A549 (cell line): ENCODE measurements at regions not wholly inside any gene's neighbourhood (a gene's known extent, or its start where the extent isn't known, plus 50 kb on each side); places are given as distances from the start of the nearest gene placed in this dataset.

ENCODE experiments used
- ATAC-seq, 2 experiments: fragments of 200-7000 bp in 1 of 2; fragments of >200 bp in 1 of 2; cut with Nextera tagmentation in 1 of 2; cut with Tn5 transposase in 1 of 2; 3 replicates each; pipeline versions ENCODE4 v1.8.0 to v1.9.1; 2018 to 2020; ENCODE audit warnings: mild to moderate bottlenecking in 1 of 2, moderate library complexity in 1 of 2
- CTCF ChIA-PET: fragments of 300-600 bp; sonication (Branson Sonifier 250); formaldehyde crosslinking; extraction: SDS; loops from one replicate; lab custom pipeline; 2021; ENCODE audit warnings: antibody characterized with exemption, inconsistent platforms; lab: Yijun Ruan, JAX
- POLR2A ChIA-PET: fragments of 350-600 bp; formaldehyde crosslinking; extraction: SDS; loops from one replicate; lab custom pipeline; 2021; ENCODE audit warnings: antibody characterized with exemption, inconsistent platforms; lab: Yijun Ruan, JAX
- DNase-seq, 2 experiments: peaks; one replicate each; pipeline versions ENCODE4 v3.0.0 to v3.0.0-alpha.2; 2011 to 2016; ENCODE audit warnings: low read depth in 1 of 2, low spot score in 1 of 2
- FAIRE-seq: peaks from 2 replicates; lab custom pipeline; 2011; peaks lifted over from hg19 to GRCh38; lab: Jason Lieb, UNC
- H3K27ac ChIP-seq, 2 experiments: fragments of >200 bp; sonication (Bioruptor Twin); formaldehyde crosslinking; 3 replicates each; pipeline ENCODE4 v1.5.1; 2016 to 2017
- H3K4me1 ChIP-seq: fragments of >200 bp; sonication (Bioruptor Twin); formaldehyde crosslinking; 3 replicates; pipeline ENCODE4 v1.6.1; 2016
- H3K4me2 ChIP-seq: fragments of >200 bp; sonication (Bioruptor Twin); formaldehyde crosslinking; 3 replicates; pipeline ENCODE4 v1.6.1; 2016
- H3K4me3 ChIP-seq: fragments of >200 bp; sonication (Bioruptor Twin); formaldehyde crosslinking; 3 replicates; pipeline ENCODE4 v1.5.1; 2016
- H3K9me3 ChIP-seq: fragments of >200 bp; sonication (Bioruptor Twin); formaldehyde crosslinking; 3 replicates; pipeline ENCODE4 v1.6.1; 2016
- CHD4 ChIP-seq: fragments of 200-600 bp; sonication (generic); IDR thresholded peaks from 2 replicates; pipeline ENCODE4 v1.6.1; 2016; ENCODE audit warnings: antibody characterized with exemption, mild to moderate bottlenecking, borderline replicate concordance
- EP300 ChIP-seq, 2 experiments: fragments of >200 bp; sonication (Bioruptor Twin); formaldehyde crosslinking; IDR thresholded peaks; 2 replicates in 1 of 2; 3 replicates in 1 of 2; pipeline ENCODE4 v1.6.1; 2016 to 2017
- FOSL2 ChIP-seq, 2 experiments: fragments of 450-650 bp in 1 of 2; fragments of >200 bp in 1 of 2; sonication (Bioruptor Twin) in 1 of 2; formaldehyde crosslinking; IDR thresholded peaks; 2 replicates each; pipeline versions ENCODE4 v1.5.0 to v1.6.1; 2016 to 2020; ENCODE audit warnings: mild to moderate bottlenecking in 1 of 2, moderate library complexity in 1 of 2
- GATA3 ChIP-seq: IDR thresholded peaks from 2 replicates; pipeline ENCODE4 v1.6.1; 2012; ENCODE audit warnings: borderline replicate concordance
- HDAC2 ChIP-seq: fragments of 200-600 bp; sonication (generic); IDR thresholded peaks from 2 replicates; pipeline ENCODE4 v1.6.1; 2016
- HOXB13 ChIP-seq: fragments of 250-450 bp; sonication (Bioruptor Pico); IDR thresholded peaks from 2 replicates; pipeline ENCODE4 v1.5.0; 2020; ENCODE audit warnings: low read depth, mild to moderate bottlenecking, moderate library complexity
- MAZ ChIP-seq: fragments of 150-350 bp; IDR thresholded peaks from 2 replicates; pipeline ENCODE4 v1.6.1; 2014; ENCODE audit warnings: antibody characterized with exemption, low read depth, low read length, borderline replicate concordance
- MYC ChIP-seq: IDR thresholded peaks from 2 replicates; pipeline ENCODE4 v1.6.1; 2012; ENCODE audit warnings: mild to moderate bottlenecking, inconsistent platforms, low read length, improper control_type of control experiment, borderline replicate concordance
- NPAS2 ChIP-seq: fragments of 250-450 bp; sonication (Bioruptor Pico); IDR thresholded peaks from 2 replicates; pipeline ENCODE4 v1.8.0; 2022; ENCODE audit warnings: mild to moderate bottlenecking, moderate library complexity, borderline replicate concordance
- NR3C1 ChIP-seq: fragments of >200 bp; sonication (Bioruptor Twin); formaldehyde crosslinking; IDR thresholded peaks from 3 replicates; pipeline ENCODE4 v1.6.1; 2017
- POLR2A ChIP-seq: IDR thresholded peaks from 2 replicates; pipeline ENCODE4 v1.6.1; 2012; ENCODE audit warnings: mild to moderate bottlenecking, low read length
- RAD21 ChIP-seq, 2 experiments: fragments of >200 bp in 1 of 2; sonication (Bioruptor Twin) in 1 of 2; formaldehyde crosslinking in 1 of 2; IDR thresholded peaks in 1 of 2; conservative IDR thresholded peaks in 1 of 2; 2 replicates in 1 of 2; 3 replicates in 1 of 2; pipeline ENCODE4 v1.6.1; 2012 to 2018; ENCODE audit warnings: inconsistent platforms in 1 of 2
- RCOR1 ChIP-seq: fragments of 150-350 bp; IDR thresholded peaks from 2 replicates; pipeline ENCODE4 v1.6.1; 2014; ENCODE audit warnings: antibody characterized with exemption, low read length, low read depth
- RFX5 ChIP-seq: fragments of 450-650 bp; IDR thresholded peaks from 2 replicates; pipeline ENCODE4 v1.7.1; 2014; ENCODE audit warnings: antibody characterized with exemption, mild to moderate bottlenecking, moderate library complexity
- RNF2 ChIP-seq: fragments of 200-600 bp; sonication (generic); IDR thresholded peaks from 2 replicates; pipeline ENCODE4 v1.6.1; 2016; ENCODE audit warnings: low read depth, mild to moderate bottlenecking, antibody characterized with exemption, moderate library complexity, borderline replicate concordance
- SMC3 ChIP-seq: fragments of >200 bp; sonication (Bioruptor Twin); formaldehyde crosslinking; IDR thresholded peaks from 3 replicates; pipeline ENCODE4 v1.6.1; 2018; ENCODE audit warnings: inconsistent platforms
- WGBS: methylation state at CpG from one replicate; pipeline ENCODE4 v1.1.6; 2017; ENCODE audit errors: missing lambda C conversion rate; 5-methylcytosine and 5-hydroxymethylcytosine counted together
- TF ChIP-seq, protein P1 (sequence below): fragments of 200-600 bp; sonication (generic); IDR thresholded peaks from 2 replicates; pipeline ENCODE4 v1.6.1; 2016; ENCODE audit warnings: antibody characterized with exemption, mild to moderate bottlenecking, moderate library complexity
- TF ChIP-seq, protein P2 (sequence below): IDR thresholded peaks from 2 replicates; pipeline ENCODE4 v1.6.1; 2012; ENCODE audit warnings: low read depth, borderline replicate concordance
- TF ChIP-seq, protein P3 (sequence below): IDR thresholded peaks from 2 replicates; pipeline ENCODE4 v1.6.1; 2012
- TF ChIP-seq, protein P4 (sequence below): fragments of 250-450 bp; sonication (Bioruptor Pico); IDR thresholded peaks from 2 replicates; pipeline ENCODE4 v1.5.0; 2020; ENCODE audit warnings: low read depth, mild to moderate bottlenecking, moderate library complexity
- TF ChIP-seq, protein P5 (sequence below): fragments of 250-450 bp; sonication (Bioruptor Pico); IDR thresholded peaks from 2 replicates; pipeline ENCODE4 v1.5.0; 2021; ENCODE audit warnings: mild to moderate bottlenecking, moderate library complexity, borderline replicate concordance

DNA sequence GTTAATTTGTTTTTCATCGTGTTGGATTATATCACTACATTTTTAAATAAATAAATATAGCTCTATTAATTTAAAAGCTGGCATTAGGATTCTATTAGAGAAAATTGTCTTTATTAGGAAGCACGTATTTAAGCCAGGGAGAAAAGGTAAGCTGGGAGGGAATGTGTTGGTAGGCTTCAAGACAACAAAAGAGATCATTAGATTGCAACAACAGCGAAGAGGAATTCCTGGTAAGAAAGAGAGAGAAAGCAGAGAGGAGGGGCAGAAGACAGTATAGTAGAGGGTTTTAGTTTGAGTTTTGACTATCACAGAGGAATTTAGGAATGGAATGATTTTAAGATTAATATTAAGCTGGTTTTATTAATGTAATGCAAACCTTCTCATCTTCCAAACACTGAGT lies 613.6 kb upstream of the USP15 start (continued):
- TF ChIP-seq, protein P1, sequence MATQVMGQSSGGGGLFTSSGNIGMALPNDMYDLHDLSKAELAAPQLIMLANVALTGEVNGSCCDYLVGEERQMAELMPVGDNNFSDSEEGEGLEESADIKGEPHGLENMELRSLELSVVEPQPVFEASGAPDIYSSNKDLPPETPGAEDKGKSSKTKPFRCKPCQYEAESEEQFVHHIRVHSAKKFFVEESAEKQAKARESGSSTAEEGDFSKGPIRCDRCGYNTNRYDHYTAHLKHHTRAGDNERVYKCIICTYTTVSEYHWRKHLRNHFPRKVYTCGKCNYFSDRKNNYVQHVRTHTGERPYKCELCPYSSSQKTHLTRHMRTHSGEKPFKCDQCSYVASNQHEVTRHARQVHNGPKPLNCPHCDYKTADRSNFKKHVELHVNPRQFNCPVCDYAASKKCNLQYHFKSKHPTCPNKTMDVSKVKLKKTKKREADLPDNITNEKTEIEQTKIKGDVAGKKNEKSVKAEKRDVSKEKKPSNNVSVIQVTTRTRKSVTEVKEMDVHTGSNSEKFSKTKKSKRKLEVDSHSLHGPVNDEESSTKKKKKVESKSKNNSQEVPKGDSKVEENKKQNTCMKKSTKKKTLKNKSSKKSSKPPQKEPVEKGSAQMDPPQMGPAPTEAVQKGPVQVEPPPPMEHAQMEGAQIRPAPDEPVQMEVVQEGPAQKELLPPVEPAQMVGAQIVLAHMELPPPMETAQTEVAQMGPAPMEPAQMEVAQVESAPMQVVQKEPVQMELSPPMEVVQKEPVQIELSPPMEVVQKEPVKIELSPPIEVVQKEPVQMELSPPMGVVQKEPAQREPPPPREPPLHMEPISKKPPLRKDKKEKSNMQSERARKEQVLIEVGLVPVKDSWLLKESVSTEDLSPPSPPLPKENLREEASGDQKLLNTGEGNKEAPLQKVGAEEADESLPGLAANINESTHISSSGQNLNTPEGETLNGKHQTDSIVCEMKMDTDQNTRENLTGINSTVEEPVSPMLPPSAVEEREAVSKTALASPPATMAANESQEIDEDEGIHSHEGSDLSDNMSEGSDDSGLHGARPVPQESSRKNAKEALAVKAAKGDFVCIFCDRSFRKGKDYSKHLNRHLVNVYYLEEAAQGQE: no peak
- TF ChIP-seq RFX5: no peak
- TF ChIP-seq POLR2A: no peak
- TF ChIP-seq CHD4: no peak
- TF ChIP-seq FOSL2 (IDR thresholded peaks at IDR 0.05): no peak
- no peak for TF ChIP-seq FOSL2 (CRISPR knock-in tag; IDR thresholded peaks at IDR 0.05)

DNA sequence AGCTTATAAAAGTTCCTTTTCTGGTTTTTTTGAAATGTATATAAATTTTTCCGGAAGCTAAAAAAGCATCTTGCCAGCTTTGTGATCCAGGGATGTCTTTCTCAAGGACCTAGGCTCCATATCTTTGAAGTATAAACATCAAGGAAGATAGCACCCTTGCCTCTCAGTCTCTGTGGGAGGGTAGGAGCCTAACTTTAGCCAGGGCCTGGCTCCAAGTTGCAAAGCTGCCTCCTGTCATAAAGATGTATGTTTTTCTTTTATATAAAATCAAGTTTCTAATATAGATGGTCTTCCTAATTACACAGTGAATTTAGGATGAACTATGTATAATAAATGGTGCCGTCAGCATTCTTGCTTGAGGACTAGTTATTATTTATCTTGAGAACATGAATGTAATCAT lies 612.6 kb upstream of the USP15 start:
- ChIA-PET POLR2A (no interaction called here), CTCF (no interaction called here)
- TF ChIP-seq RCOR1: no peak
- Histone ChIP-seq H3K27ac (no peak overlapping the region), H3K4me2 (no peak overlapping the region), H3K4me1 (no peaks in the 10 kb centered on the region), H3K9me3 (no peaks in the 10 kb centered on the region), H3K4me3 (no peak overlapping the region)
- FAIRE-seq (no peak), ATAC-seq (no peak), DNase-seq (no peak)
- WGBS: 23% methylated on average over 2 of the region's 2 CpGs

DNA sequence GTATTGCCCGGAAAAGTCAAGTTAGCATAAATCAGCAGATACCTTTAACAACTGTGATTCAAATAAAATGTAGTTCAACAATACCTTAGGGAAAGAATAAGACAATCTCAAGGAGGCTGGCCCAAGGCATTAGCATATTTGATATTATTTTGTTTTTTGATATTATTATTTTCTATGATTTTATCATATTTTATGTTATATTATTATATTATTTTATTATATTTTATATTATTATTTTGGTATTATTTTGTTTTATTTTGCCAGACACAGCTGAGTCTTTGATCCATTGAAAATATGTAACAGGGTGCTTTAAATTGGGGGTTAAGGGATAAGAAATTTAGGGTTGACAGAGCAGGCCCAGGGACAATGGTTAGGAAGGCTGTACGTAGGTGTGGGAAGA lies 607.9 kb upstream of the USP15 start:
- WGBS: 53% methylated on average over 2 of the region's 2 CpGs
- no peaks in the 10 kb centered on the region for H3K4me1 ChIP-seq
- ChIA-PET CTCF (no interaction called here), POLR2A (no interaction called here)
- TF ChIP-seq EP300 (IDR thresholded peaks at IDR 0.05) (no peak), MAZ (no peak), NPAS2 (CRISPR knock-in tag) (no peak), MYC (no peak), HDAC2 (no peak), NR3C1 (no peak), SMC3 (no peak), RNF2 (no peak), GATA3 (no peak), HOXB13 (no peak), RAD21 (conservative IDR thresholded peaks at IDR 0.05 in 1 of 2, IDR thresholded peaks at IDR 0.05 in 1 of 2) (no peak)
- TF ChIP-seq, protein P2, sequence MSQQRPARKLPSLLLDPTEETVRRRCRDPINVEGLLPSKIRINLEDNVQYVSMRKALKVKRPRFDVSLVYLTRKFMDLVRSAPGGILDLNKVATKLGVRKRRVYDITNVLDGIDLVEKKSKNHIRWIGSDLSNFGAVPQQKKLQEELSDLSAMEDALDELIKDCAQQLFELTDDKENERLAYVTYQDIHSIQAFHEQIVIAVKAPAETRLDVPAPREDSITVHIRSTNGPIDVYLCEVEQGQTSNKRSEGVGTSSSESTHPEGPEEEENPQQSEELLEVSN: no peak
- TF ChIP-seq, protein P3, sequence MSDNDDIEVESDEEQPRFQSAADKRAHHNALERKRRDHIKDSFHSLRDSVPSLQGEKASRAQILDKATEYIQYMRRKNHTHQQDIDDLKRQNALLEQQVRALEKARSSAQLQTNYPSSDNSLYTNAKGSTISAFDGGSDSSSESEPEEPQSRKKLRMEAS: no peak
- TF ChIP-seq, protein P4, sequence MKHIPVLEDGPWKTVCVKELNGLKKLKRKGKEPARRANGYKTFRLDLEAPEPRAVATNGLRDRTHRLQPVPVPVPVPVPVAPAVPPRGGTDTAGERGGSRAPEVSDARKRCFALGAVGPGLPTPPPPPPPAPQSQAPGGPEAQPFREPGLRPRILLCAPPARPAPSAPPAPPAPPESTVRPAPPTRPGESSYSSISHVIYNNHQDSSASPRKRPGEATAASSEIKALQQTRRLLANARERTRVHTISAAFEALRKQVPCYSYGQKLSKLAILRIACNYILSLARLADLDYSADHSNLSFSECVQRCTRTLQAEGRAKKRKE: no peak
- TF ChIP-seq, protein P5, sequence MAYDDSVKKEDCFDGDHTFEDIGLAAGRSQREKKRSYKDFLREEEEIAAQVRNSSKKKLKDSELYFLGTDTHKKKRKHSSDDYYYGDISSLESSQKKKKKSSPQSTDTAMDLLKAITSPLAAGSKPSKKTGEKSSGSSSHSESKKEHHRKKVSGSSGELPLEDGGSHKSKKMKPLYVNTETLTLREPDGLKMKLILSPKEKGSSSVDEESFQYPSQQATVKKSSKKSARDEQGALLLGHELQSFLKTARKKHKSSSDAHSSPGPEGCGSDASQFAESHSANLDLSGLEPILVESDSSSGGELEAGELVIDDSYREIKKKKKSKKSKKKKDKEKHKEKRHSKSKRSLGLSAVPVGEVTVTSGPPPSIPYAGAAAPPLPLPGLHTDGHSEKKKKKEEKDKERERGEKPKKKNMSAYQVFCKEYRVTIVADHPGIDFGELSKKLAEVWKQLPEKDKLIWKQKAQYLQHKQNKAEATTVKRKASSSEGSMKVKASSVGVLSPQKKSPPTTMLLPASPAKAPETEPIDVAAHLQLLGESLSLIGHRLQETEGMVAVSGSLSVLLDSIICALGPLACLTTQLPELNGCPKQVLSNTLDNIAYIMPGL: no peak
- no peaks in the 10 kb centered on the region for H3K9me3 ChIP-seq
- FAIRE-seq (no peak), DNase-seq (no peak), ATAC-seq (no peak)
- H3K27ac ChIP-seq: no peak overlapping the region
- H3K4me3 ChIP-seq: no peak overlapping the region
- no peak overlapping the region for H3K4me2 ChIP-seq
